H1 (cell line): ENCODE measurements at regions not wholly inside any gene's neighbourhood (a gene's known extent, or its start where the extent isn't known, plus 50 kb on each side); places are given as distances from the start of the nearest gene placed in this dataset.

Source experiments
- ASH2L ChIP-seq: fragments of 200-600, 300-600 bp; sonication (generic); IDR thresholded peaks from one replicate; pipeline ENCODE4 v1.7.1; 2017; ENCODE audit warnings: low read length
- BRCA1 ChIP-seq: IDR thresholded peaks from 2 replicates; pipeline ENCODE4 v1.6.1; 2012; ENCODE audit warnings: low read depth, low read length, improper control_type of control experiment
- CHD2 ChIP-seq: IDR thresholded peaks from 2 replicates; pipeline ENCODE4 v1.6.1; 2012; ENCODE audit warnings: low read length, improper control_type of control experiment
- CREB1 ChIP-seq: IDR thresholded peaks from 2 replicates; pipeline ENCODE4 v1.6.1; 2012; ENCODE audit warnings: inconsistent platforms
- CTBP2 ChIP-seq: IDR thresholded peaks from 2 replicates; pipeline ENCODE4 v1.7.0; 2011; ENCODE audit warnings: borderline replicate concordance, mild to moderate bottlenecking, moderate library complexity, mixed read lengths, low read length; ENCODE audit not compliant: insufficient read depth, insufficient read length
- EP300 ChIP-seq, 2 experiments: IDR thresholded peaks; 1 replicate in 1 of 2; 2 replicates in 1 of 2; pipeline ENCODE4 v1.6.1; 2011 to 2012; ENCODE audit warnings: low read depth in 2 of 2, low read length in 2 of 2, mild to moderate bottlenecking in 2 of 2, borderline replicate concordance in 1 of 2, inconsistent platforms in 1 of 2, moderate library complexity in 1 of 2
- MAFK ChIP-seq: IDR thresholded peaks from 2 replicates; pipeline ENCODE4 v1.6.1; 2012; ENCODE audit warnings: low read depth, mild to moderate bottlenecking, improper control_type of control experiment, low read length
- SP2 ChIP-seq: IDR thresholded peaks from 2 replicates; pipeline ENCODE4 v1.6.1; 2012; ENCODE audit warnings: mild to moderate bottlenecking, low read length, inconsistent platforms
- TBP ChIP-seq: IDR thresholded peaks from 2 replicates; pipeline ENCODE4 v1.6.1; 2011; ENCODE audit warnings: low read depth, low read length, improper control_type of control experiment
- TF ChIP-seq, protein P1 (sequence below): fragments of 300-600 bp; sonication (generic); IDR thresholded peaks from 2 replicates; pipeline ENCODE4 v1.7.1; 2012; ENCODE audit warnings: low read length, moderate library complexity, mild to moderate bottlenecking, inconsistent platforms; ENCODE audit not compliant: insufficient replicate concordance
- TF ChIP-seq, protein P2 (sequence below): IDR thresholded peaks from 2 replicates; pipeline ENCODE4 v1.6.1; 2011; ENCODE audit warnings: low read length, improper control_type of control experiment

DNA sequence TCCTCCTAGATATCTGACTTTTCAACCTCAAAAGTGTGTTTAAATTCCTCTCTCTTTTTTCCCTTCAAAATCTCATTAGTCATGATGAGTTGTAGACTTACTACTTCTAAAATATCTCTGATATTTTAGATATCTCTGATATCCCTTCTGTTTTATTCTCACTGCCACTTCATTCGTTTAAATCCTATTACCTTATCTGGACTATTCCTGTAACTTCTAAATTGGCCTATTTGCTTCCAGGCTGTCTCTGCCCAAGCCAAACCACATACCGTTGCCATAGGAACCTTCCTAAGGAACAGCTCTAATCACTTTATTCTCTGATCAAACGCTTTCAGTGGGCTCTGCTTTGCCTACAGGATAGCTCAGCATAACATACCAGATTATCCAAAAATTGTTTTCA lies 333.1 kb upstream of the CHRM3 start (continued):
- TF ChIP-seq, protein P1, sequence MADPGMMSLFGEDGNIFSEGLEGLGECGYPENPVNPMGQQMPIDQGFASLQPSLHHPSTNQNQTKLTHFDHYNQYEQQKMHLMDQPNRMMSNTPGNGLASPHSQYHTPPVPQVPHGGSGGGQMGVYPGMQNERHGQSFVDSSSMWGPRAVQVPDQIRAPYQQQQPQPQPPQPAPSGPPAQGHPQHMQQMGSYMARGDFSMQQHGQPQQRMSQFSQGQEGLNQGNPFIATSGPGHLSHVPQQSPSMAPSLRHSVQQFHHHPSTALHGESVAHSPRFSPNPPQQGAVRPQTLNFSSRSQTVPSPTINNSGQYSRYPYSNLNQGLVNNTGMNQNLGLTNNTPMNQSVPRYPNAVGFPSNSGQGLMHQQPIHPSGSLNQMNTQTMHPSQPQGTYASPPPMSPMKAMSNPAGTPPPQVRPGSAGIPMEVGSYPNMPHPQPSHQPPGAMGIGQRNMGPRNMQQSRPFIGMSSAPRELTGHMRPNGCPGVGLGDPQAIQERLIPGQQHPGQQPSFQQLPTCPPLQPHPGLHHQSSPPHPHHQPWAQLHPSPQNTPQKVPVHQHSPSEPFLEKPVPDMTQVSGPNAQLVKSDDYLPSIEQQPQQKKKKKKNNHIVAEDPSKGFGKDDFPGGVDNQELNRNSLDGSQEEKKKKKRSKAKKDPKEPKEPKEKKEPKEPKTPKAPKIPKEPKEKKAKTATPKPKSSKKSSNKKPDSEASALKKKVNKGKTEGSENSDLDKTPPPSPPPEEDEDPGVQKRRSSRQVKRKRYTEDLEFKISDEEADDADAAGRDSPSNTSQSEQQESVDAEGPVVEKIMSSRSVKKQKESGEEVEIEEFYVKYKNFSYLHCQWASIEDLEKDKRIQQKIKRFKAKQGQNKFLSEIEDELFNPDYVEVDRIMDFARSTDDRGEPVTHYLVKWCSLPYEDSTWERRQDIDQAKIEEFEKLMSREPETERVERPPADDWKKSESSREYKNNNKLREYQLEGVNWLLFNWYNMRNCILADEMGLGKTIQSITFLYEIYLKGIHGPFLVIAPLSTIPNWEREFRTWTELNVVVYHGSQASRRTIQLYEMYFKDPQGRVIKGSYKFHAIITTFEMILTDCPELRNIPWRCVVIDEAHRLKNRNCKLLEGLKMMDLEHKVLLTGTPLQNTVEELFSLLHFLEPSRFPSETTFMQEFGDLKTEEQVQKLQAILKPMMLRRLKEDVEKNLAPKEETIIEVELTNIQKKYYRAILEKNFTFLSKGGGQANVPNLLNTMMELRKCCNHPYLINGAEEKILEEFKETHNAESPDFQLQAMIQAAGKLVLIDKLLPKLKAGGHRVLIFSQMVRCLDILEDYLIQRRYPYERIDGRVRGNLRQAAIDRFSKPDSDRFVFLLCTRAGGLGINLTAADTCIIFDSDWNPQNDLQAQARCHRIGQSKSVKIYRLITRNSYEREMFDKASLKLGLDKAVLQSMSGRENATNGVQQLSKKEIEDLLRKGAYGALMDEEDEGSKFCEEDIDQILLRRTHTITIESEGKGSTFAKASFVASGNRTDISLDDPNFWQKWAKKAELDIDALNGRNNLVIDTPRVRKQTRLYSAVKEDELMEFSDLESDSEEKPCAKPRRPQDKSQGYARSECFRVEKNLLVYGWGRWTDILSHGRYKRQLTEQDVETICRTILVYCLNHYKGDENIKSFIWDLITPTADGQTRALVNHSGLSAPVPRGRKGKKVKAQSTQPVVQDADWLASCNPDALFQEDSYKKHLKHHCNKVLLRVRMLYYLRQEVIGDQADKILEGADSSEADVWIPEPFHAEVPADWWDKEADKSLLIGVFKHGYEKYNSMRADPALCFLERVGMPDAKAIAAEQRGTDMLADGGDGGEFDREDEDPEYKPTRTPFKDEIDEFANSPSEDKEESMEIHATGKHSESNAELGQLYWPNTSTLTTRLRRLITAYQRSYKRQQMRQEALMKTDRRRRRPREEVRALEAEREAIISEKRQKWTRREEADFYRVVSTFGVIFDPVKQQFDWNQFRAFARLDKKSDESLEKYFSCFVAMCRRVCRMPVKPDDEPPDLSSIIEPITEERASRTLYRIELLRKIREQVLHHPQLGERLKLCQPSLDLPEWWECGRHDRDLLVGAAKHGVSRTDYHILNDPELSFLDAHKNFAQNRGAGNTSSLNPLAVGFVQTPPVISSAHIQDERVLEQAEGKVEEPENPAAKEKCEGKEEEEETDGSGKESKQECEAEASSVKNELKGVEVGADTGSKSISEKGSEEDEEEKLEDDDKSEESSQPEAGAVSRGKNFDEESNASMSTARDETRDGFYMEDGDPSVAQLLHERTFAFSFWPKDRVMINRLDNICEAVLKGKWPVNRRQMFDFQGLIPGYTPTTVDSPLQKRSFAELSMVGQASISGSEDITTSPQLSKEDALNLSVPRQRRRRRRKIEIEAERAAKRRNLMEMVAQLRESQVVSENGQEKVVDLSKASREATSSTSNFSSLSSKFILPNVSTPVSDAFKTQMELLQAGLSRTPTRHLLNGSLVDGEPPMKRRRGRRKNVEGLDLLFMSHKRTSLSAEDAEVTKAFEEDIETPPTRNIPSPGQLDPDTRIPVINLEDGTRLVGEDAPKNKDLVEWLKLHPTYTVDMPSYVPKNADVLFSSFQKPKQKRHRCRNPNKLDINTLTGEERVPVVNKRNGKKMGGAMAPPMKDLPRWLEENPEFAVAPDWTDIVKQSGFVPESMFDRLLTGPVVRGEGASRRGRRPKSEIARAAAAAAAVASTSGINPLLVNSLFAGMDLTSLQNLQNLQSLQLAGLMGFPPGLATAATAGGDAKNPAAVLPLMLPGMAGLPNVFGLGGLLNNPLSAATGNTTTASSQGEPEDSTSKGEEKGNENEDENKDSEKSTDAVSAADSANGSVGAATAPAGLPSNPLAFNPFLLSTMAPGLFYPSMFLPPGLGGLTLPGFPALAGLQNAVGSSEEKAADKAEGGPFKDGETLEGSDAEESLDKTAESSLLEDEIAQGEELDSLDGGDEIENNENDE, result no peak
- TF ChIP-seq ASH2L, result no peak
- TF ChIP-seq CHD2, result no peak
- no peak for TF ChIP-seq EP300 (IDR thresholded peaks at IDR 0.05; ENCODE audit: borderline replicate concordance in 1 of 2, low read depth in 2 of 2, low read length in 2 of 2)
- TF ChIP-seq BRCA1, result no peak
- TF ChIP-seq SP2, result no peak
- TF ChIP-seq, protein P2, sequence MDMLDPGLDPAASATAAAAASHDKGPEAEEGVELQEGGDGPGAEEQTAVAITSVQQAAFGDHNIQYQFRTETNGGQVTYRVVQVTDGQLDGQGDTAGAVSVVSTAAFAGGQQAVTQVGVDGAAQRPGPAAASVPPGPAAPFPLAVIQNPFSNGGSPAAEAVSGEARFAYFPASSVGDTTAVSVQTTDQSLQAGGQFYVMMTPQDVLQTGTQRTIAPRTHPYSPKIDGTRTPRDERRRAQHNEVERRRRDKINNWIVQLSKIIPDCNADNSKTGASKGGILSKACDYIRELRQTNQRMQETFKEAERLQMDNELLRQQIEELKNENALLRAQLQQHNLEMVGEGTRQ, result no peak
- TF ChIP-seq CREB1, result no peak
- TF ChIP-seq TBP, result no peak
- no peak for TF ChIP-seq CTBP2
- TF ChIP-seq MAFK, result no peak
